ENCODE measurements at regions not wholly inside any gene's neighbourhood (a gene's known extent, or its start where the extent isn't known, plus 50 kb on each side); places are given as distances from the start of the nearest gene placed in this dataset.
"Not testable (repeated sequence)": the region's sequence is repeated elsewhere in the genome, so short reads cannot be mapped to it uniquely, and the experiment has no call there.

GRCh38 chr7:39758234-39758970 lies 135.0 kb downstream of the RALA start:
- ATAC-seq = peak; percentile 51

- peak; percentile 95 for ATAC-seq
Observed at GRCh38 chr7:39761449-39761848, 138.1 kb downstream of the RALA start.

- not testable (repeated sequence) for ATAC-seq
Observed at GRCh38 chr7:39762466-39762865, 139.1 kb downstream of the RALA start.

- not testable (repeated sequence) for ATAC-seq
Observed at GRCh38 chr7:39762881-39763280, 139.5 kb downstream of the RALA start.

GRCh38 chr7:39765833-39766232 lies 142.5 kb downstream of the RALA start:
- not testable (repeated sequence) for ATAC-seq

- not testable (repeated sequence) for ATAC-seq
Observed at GRCh38 chr7:39768439-39768838, 145.1 kb downstream of the RALA start.

- ATAC-seq = not testable (repeated sequence)
Observed at GRCh38 chr7:39774341-39774851, 151.0 kb downstream of the RALA start.

GRCh38 chr7:39781557-39781956 lies 158.2 kb downstream of the RALA start:
- ATAC-seq = not testable (repeated sequence)

GRCh38 chr7:39786440-39786839 lies 163.1 kb downstream of the RALA start:
- ATAC-seq = not testable (repeated sequence)

GRCh38 chr7:39791035-39791434 lies 159.0 kb upstream of the CDK13 start:
- ATAC-seq = not testable (repeated sequence)

- ATAC-seq = not testable (repeated sequence)
Observed at GRCh38 chr7:39791911-39792310, 158.1 kb upstream of the CDK13 start.

GRCh38 chr7:39793026-39793425 lies 157.0 kb upstream of the CDK13 start:
- not testable (repeated sequence) for ATAC-seq

GRCh38 chr7:39793851-39794250 lies 156.2 kb upstream of the CDK13 start:
- ATAC-seq = not testable (repeated sequence)

- not testable (repeated sequence) for ATAC-seq
Observed at GRCh38 chr7:39796947-39797346, 153.1 kb upstream of the CDK13 start.

- ATAC-seq = not testable (repeated sequence)
Observed at GRCh38 chr7:39798077-39798476, 152.0 kb upstream of the CDK13 start.

- ATAC-seq = no peak
Observed at GRCh38 chr7:39808796-39809481, 141.1 kb upstream of the CDK13 start.

GRCh38 chr7:39810204-39810642 lies 139.8 kb upstream of the CDK13 start:
- peak; percentile 86 for ATAC-seq

- no peak for ATAC-seq
Observed at GRCh38 chr7:39810710-39811109, 139.3 kb upstream of the CDK13 start.

- peak; percentile 54 for ATAC-seq
Observed at GRCh38 chr7:39811161-39811614, 138.9 kb upstream of the CDK13 start.

GRCh38 chr7:39816462-39817060 lies 133.5 kb upstream of the CDK13 start:
- no peak for ATAC-seq

GRCh38 chr7:39819514-39819913 lies 130.5 kb upstream of the CDK13 start:
- no peak for ATAC-seq

GRCh38 chr7:39824456-39825200 lies 125.4 kb upstream of the CDK13 start:
- no peak for ATAC-seq

Data from esophagus mucosa (tissue), 1 donor.